Upper lobe of right lung (tissue), 1 donor: ENCODE measurements at regions not wholly inside any gene's neighbourhood (a gene's known extent, or its start where the extent isn't known, plus 50 kb on each side); places are given as distances from the start of the nearest gene placed in this dataset.

ENCODE experiments used
- ATAC-seq: fragments of 200-7000 bp; cut with Tn5 transposase; one replicate; pipeline ENCODE4 v1.9.1; 2020; ENCODE audit warnings: mild to moderate bottlenecking, moderate library complexity
- DNase-seq: peaks from one replicate; pipeline ENCODE4 v3.0.0-alpha.2; 2020
- H3K27ac ChIP-seq: fragments of 200-600 bp; one replicate; pipeline ENCODE4 v1.8.0; 2022
- H3K27me3 ChIP-seq: fragments of 200-600 bp; one replicate; pipeline ENCODE4 v1.8.0; 2022; ENCODE audit warnings: mild to moderate bottlenecking
- H3K36me3 ChIP-seq: fragments of 200-600 bp; one replicate; pipeline ENCODE4 v1.8.0; 2022
- H3K4me1 ChIP-seq: fragments of 200-600 bp; one replicate; pipeline ENCODE4 v1.8.0; 2022
- H3K4me3 ChIP-seq: fragments of 200-600 bp; one replicate; pipeline ENCODE4 v1.8.0; 2022; ENCODE audit warnings: mild to moderate bottlenecking
- H3K9me3 ChIP-seq: fragments of 200-600 bp; one replicate; pipeline ENCODE4 v1.8.0; 2022
- intact Hi-C: fragments of 100-400 bp; cut with DNase I; formaldehyde crosslinking; loops from one replicate; pipeline ENCODE4 v1.11.0; 2022
- TF ChIP-seq, protein P1 (sequence below): fragments of 200-600 bp; IDR thresholded peaks from one replicate; pipeline ENCODE4 v1.8.0; 2022; ENCODE audit warnings: antibody characterized with exemption
- donor health status: DM: no; HTN: yes; CAD: no; lungs with severe emphysema.

DNA sequence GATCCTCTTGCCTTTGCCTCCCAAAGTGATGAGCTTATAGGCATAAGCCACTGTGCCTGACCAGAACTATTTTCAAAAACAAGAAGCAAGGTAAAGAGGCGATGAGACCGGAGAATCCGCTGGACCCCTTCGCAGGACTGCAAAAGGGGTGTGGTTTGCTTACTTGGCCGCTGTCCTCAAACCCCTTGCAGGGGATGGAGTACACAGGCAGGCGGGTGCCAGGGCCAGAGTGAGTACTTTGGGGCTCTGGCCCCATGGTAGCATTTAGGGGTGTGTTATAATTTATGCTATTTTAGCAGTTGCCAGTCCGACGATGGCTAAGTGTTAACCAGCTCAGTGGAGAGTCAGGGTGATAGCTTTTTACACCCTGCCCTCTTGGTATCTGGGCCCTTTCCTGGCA is 1454.9 kb downstream of the HACE1 start:
- no peak for DNase-seq
- H3K4me3 ChIP-seq: no peak overlapping the region
- H3K27me3 ChIP-seq: no peaks in the 10 kb centered on the region
- TF ChIP-seq, protein P1, sequence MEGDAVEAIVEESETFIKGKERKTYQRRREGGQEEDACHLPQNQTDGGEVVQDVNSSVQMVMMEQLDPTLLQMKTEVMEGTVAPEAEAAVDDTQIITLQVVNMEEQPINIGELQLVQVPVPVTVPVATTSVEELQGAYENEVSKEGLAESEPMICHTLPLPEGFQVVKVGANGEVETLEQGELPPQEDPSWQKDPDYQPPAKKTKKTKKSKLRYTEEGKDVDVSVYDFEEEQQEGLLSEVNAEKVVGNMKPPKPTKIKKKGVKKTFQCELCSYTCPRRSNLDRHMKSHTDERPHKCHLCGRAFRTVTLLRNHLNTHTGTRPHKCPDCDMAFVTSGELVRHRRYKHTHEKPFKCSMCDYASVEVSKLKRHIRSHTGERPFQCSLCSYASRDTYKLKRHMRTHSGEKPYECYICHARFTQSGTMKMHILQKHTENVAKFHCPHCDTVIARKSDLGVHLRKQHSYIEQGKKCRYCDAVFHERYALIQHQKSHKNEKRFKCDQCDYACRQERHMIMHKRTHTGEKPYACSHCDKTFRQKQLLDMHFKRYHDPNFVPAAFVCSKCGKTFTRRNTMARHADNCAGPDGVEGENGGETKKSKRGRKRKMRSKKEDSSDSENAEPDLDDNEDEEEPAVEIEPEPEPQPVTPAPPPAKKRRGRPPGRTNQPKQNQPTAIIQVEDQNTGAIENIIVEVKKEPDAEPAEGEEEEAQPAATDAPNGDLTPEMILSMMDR: no peak
- no peaks in the 10 kb centered on the region for H3K9me3 ChIP-seq
- no peak for ATAC-seq
- H3K4me1 ChIP-seq: no peaks in the 10 kb centered on the region
- H3K36me3 ChIP-seq: no peaks in the 10 kb centered on the region
- intact Hi-C loops: no loop called here
- H3K27ac ChIP-seq: no peak overlapping the region

DNA sequence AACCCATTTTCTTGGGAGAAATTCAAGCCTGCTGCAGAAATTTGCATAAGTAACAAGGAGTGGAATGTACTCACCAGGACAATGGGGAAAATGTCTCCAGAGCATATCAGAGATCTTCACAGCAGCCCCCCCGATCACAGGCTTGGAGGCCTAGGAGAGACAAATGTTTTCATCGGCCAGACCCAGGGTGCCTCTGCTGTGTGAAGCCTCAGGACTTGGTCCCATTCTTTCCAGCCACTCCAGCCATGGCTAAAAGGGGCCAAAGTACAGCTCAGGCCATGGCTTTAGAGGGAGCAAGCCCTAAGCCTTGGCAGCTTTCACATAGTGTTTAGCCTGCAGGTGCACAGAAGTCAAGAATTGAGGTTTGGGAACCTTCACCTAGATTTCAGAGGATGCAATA is 1463.0 kb downstream of the HACE1 start:
- Histone ChIP-seq H3K27me3 (no peaks in the 10 kb centered on the region), H3K9me3 (no peaks in the 10 kb centered on the region), H3K4me1 (no peaks in the 10 kb centered on the region), H3K4me3 (no peak overlapping the region), H3K36me3 (no peaks in the 10 kb centered on the region), H3K27ac (no peak overlapping the region)
- DNase-seq (no peak), ATAC-seq (no peak)
- intact Hi-C loops: no loop called here
- TF ChIP-seq, protein P1: no peak

DNA sequence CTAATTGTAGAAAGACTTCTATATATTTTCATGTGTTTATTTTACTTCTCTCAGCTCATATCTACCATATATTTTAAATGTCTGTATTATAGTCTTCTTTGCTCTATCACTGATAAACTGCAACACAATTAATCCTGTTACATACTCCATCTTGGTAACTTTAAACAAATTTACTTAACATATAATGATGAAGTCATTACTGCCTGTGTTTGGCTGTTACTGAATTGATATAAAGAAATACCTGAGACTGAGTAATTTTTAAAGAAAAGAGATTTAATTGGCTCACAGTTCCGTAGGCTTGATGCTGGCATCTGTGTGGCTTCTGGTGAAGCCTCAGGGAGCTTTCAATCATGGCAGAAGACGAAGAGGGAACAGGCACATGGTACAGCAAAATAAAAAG is 1480.4 kb downstream of the HACE1 start:
- Histone ChIP-seq H3K4me3 (no peak overlapping the region), H3K4me1 (no peaks in the 10 kb centered on the region), H3K27me3 (no peaks in the 10 kb centered on the region), H3K36me3 (no peaks in the 10 kb centered on the region), H3K27ac (no peak overlapping the region), H3K9me3 (no peaks in the 10 kb centered on the region)
- intact Hi-C loops: no loop called here
- no peak for DNase-seq
- TF ChIP-seq, protein P1: no peak
- no peak for ATAC-seq

DNA sequence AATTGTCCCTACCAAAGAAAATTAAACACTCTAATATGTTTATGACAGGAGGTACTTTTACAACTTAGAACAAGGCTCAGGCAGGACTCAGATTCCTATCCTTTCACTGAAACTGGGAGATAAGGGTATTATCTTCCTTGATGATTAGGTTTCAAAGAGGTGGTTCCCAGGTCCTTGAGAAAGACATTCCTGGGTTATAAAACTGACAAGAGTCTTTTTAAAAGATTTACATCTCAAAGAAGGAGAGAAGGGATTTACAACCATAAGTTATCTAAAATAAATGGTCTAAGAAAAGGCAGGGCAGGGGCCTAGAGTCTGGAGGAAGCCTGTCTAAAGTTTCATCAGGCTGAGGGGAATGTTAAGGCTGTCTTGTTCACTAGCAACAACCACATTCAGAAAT is 1492.5 kb downstream of the HACE1 start:
- TF ChIP-seq, protein P1: no peak
- Histone ChIP-seq H3K27me3 (no peaks in the 10 kb centered on the region), H3K4me3 (no peak overlapping the region), H3K36me3 (no peaks in the 10 kb centered on the region), H3K9me3 (no peaks in the 10 kb centered on the region), H3K27ac (no peak overlapping the region), H3K4me1 (no peaks in the 10 kb centered on the region)
- ATAC-seq (no peak), DNase-seq (no peak)
- intact Hi-C loops: no loop called here

DNA sequence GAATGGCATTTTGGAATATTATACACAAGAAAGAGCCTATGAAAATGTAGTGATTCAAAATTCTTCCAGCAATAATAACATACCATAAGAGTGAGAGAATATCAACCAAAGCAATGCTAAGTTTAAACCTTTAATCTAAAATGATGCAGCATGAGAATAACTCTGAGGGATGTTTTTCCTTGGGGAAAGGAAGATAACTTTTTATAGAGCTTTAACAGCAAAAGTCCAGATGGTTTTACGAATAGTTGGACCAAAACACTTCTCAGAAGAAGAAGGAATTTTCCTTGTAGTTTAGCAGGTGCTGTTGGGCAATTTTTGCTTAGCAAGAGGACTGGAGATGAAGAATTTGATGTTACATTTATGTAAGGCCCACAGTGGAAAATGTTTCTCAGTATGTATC is 1503.2 kb downstream of the HACE1 start:
- Histone ChIP-seq H3K9me3 (no peaks in the 10 kb centered on the region), H3K27me3 (no peaks in the 10 kb centered on the region), H3K36me3 (no peaks in the 10 kb centered on the region), H3K4me3 (no peak overlapping the region), H3K27ac (no peak overlapping the region), H3K4me1 (no peaks in the 10 kb centered on the region)
- intact Hi-C loops: no loop called here
- ATAC-seq (no peak), DNase-seq (no peak)
- TF ChIP-seq, protein P1: no peak

DNA sequence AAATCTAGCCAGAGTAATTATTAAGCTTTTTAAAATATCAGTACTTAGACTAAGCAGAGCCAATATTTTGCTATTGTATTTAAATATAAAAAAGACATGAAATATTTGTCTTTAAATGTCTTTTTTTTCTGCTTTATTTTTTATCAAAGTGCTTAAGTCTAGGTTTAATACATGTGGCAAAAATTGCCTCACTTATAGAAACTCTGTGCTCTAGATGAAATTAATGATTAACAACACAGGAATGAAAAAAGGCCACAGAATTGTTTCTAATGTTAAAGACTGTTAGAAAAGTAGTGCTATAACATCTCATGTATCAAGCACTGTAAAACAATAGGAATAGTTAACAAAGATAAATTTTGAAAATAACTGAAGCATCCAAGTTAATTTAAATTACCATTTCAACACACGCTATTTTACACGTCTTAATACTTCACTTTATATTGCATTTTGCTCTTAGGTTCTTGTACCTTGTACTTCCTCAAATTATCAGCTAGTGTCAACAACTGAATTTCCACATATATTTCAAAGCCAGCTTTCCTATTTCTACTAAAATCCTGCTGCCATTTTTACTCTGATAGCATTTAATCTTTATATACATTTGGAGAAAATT is 1515.1 kb downstream of the HACE1 start:
- no peaks in the 10 kb centered on the region for H3K9me3 ChIP-seq
- DNase-seq: no peak

More for the DNA sequence above, 1515.1 kb downstream of the HACE1 start:
- Histone ChIP-seq H3K27ac (no peak overlapping the region), H3K27me3 (no peaks in the 10 kb centered on the region), H3K4me3 (no peak overlapping the region), H3K36me3 (no peaks in the 10 kb centered on the region), H3K4me1 (no peaks in the 10 kb centered on the region)
- TF ChIP-seq, protein P1: no peak
- intact Hi-C loops: no loop called here
- ATAC-seq: no peak
